Heart right ventricle (tissue), 16 donors: ENCODE measurements at regions not wholly inside any gene's neighbourhood (a gene's known extent, or its start where the extent isn't known, plus 50 kb on each side); places are given as distances from the start of the nearest gene placed in this dataset.
A peak's percentile ranks its signal among the peaks of the same experiment; 100 is the strongest.

Experiments used
- ATAC-seq, 8 donors: fragments of 200-7000 bp; cut with Tn5 transposase; one replicate each; pipeline ENCODE4 v1.9.1; 2020; ENCODE audit warnings: mild to moderate bottlenecking in 8 of 8, moderate library complexity in 8 of 8, moderate number of reproducible peaks in 1 of 8
- DNase-seq, 2 donors: peaks; one replicate each; pipeline ENCODE4 v3.0.0-alpha.2; 2020
- H3K27ac ChIP-seq, 10 donors: fragments of 200-600 bp; sonication (generic) in 2 of 10; one replicate each; pipeline versions ENCODE4 v1.5.0 to v1.8.0; 2020 to 2022; ENCODE audit warnings: mild to moderate bottlenecking in 3 of 10
- H3K27me3 ChIP-seq, 7 donors: fragments of 200-600 bp; one replicate each; pipeline ENCODE4 v1.8.0; 2021 to 2022; ENCODE audit warnings: mild to moderate bottlenecking in 2 of 7
- H3K36me3 ChIP-seq, 9 donors: fragments of 200-600 bp; sonication (generic) in 1 of 9; one replicate each; pipeline versions ENCODE4 v1.5.0 to v1.8.0; 2020 to 2022; ENCODE audit warnings: mild to moderate bottlenecking in 2 of 9
- H3K4me1 ChIP-seq, 9 donors: fragments of 200-600 bp; sonication (generic) in 1 of 9; one replicate each; pipeline versions ENCODE4 v1.5.0 to v1.8.0; 2020 to 2022; ENCODE audit warnings: mild to moderate bottlenecking in 4 of 9
- H3K4me3 ChIP-seq, 10 donors: fragments of 200-600 bp; sonication (generic) in 2 of 10; one replicate each; pipeline versions ENCODE4 v1.5.0 to v1.8.0; 2020 to 2022; ENCODE audit warnings: mild to moderate bottlenecking in 7 of 10, moderate library complexity in 2 of 10
- H3K9me3 ChIP-seq, 11 donors: fragments of 200-600 bp in 10 of 11; sonication (generic) in 2 of 11; one replicate each; pipeline versions ENCODE4 v1.5.0 to v1.8.0; 2013 to 2022; ENCODE audit warnings: mild to moderate bottlenecking in 2 of 11, control low read depth in 1 of 11, moderate library complexity in 1 of 11
- WGBS, 2 donors: extraction: QIAGEN DNeasy Blood & Tissue Kit; methylation state at CpG; one replicate each; pipeline ENCODE4 v1.1.7; 2013; ENCODE audit warnings: inconsistent platforms in 1 of 2; 5-methylcytosine and 5-hydroxymethylcytosine counted together
- intact Hi-C, 10 donors: fragments of 100-400 bp; cut with DNase I; formaldehyde crosslinking; loops; one replicate each; pipeline versions ENCODE4 v1.11.1 to v1.14.2; 2022
- TF ChIP-seq, protein P1 (sequence below), 9 donors: fragments of 200-600 bp; sonication (generic) in 2 of 9; IDR thresholded peaks; one replicate each; pipeline versions ENCODE4 v1.5.0 to v1.8.0; 2021 to 2022; ENCODE audit warnings: antibody characterized with exemption in 9 of 9, mild to moderate bottlenecking in 5 of 9, moderate library complexity in 1 of 9
- donor health status: Arrhythmogenic right ventricular cardiomyopathy.
- donor health status: ischemic (EF 13 %, LVEDD 7.1; RV severe dilation, severe dysfunction).
- donor health status: healthy with polysubstance abuse.
- donor health status: DM: no; HTN: yes; CAD: no.
- donor health status: DM: no; HTN: no; CAD: no.
- donor health status: ischemic (EF 25% LVEDD 6.9; RV normal size, moderate dysfunction).
- donor health status: ischemic (EF 25% LVEDD 5.7; RV mildly dilated, moderate dysfunction).
- donor health status: healthy.
- donor health status: DM: yes; HTN: yes; CAD: no.
- donor health status: Ischemic cardiomyopathy.
- donor health status: ischemic (EF 35%, LVEDD 5.7; RV mildly dilated, moderate dysfunction).
- donor health status: nonischemic (EF 11% LVEDD 7.7; RV severe dilation, severe dysfunction).
- donor health status: DM: yes; HTN: yes; CAD: no.
- donor health status: PGD.
- donor health status: ischemic (EF 29% LVEDD 5.4; RV normal size, mild dysfunction).
- donor health status: nonischemic (EF 23%, LVEDD 6.1; RV moderate dilation, normal function).

DNA sequence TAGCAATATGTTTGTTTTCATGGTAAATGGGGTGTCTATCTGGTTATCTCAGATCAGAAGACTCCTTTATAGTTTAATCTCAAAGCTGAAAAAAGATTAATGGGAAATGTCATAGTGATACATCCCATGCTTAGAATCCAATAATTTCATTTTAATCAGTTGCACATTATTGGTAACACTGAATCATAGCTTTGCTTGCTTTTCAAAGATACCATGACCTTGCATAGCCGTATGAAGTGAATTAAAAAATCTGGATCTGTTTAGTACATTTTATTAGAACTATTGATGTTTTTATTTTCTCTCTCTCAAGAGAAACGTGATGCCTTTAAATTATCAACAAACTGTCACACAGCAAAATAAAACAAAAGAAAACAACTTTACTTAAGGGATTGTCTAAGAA, 506.7 kb upstream of the SGO1 start:
- H3K36me3 ChIP-seq: no peaks in the 10 kb centered on the region
- WGBS, 2 donors: 82 to 83% methylated on average over 2 of the region's 2 CpGs
- DNase-seq (no peak), ATAC-seq (no peak)
- H3K4me1 ChIP-seq: peaks cover 0 to 7% (median 0%) of the 10 kb centered on the region in 9 donors
- H3K9me3 ChIP-seq: peaks cover 0 to 19% (median 0%) of the 10 kb centered on the region in 11 donors
- intact Hi-C loops: no loop called here
- TF ChIP-seq, protein P1, sequence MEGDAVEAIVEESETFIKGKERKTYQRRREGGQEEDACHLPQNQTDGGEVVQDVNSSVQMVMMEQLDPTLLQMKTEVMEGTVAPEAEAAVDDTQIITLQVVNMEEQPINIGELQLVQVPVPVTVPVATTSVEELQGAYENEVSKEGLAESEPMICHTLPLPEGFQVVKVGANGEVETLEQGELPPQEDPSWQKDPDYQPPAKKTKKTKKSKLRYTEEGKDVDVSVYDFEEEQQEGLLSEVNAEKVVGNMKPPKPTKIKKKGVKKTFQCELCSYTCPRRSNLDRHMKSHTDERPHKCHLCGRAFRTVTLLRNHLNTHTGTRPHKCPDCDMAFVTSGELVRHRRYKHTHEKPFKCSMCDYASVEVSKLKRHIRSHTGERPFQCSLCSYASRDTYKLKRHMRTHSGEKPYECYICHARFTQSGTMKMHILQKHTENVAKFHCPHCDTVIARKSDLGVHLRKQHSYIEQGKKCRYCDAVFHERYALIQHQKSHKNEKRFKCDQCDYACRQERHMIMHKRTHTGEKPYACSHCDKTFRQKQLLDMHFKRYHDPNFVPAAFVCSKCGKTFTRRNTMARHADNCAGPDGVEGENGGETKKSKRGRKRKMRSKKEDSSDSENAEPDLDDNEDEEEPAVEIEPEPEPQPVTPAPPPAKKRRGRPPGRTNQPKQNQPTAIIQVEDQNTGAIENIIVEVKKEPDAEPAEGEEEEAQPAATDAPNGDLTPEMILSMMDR (IDR thresholded peaks at IDR 0.05): no peak
- no peak overlapping the region for H3K4me3 ChIP-seq
- no peaks in the 10 kb centered on the region for H3K27me3 ChIP-seq
- no peak overlapping the region for H3K27ac ChIP-seq

DNA sequence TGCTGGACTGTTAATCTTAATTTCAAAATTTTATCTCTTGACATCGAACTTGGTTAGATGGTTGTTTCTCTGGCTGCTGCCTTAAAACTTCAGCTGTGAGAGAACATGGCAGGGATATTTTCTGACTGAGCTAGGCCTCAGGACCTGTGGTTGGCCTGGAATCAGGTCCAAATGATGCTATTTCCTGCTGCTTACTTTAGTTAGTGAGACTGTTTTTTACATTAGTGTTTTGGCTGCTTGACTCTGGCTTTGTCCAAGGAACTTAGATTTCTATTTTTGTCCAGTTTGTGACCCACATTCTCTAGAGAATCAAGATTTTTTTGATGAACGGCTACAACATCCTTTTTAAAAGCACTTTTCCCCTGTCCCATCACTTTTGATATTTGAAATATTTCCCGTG, 497.9 kb upstream of the SGO1 start:
- no peaks in the 10 kb centered on the region for H3K27me3 ChIP-seq
- 19 to 23% methylated on average over 3 of the region's 3 CpGs for WGBS, 2 donors
- TF ChIP-seq, protein P1 (IDR thresholded peaks at IDR 0.05): no peak

DNA sequence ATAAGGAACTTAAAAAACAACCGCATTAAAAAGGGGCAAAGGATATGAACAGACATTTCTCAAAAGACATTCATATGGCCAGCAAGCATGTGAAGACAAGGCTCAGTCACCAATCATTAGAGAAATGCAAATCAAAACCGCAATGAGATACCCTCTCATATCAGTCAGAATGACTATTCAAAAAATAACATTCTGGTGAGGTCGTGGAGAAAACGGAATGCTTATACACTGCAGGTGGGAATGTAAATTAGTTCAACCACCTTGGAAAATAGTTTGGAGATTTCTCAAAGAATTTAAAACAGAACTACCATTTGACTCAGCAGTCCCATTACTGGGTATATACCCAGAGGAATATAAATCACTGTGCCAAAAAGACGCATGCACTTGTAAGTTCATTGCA, 496.6 kb upstream of the SGO1 start:
- H3K4me1 ChIP-seq: peaks cover 0 to 24% (median 10%) of the 10 kb centered on the region in 9 donors
- H3K27ac ChIP-seq: no peak overlapping the region
- no peaks in the 10 kb centered on the region for H3K27me3 ChIP-seq
- no peak for DNase-seq
- H3K9me3 ChIP-seq: peaks cover 0 to 22% (median 0%) of the 10 kb centered on the region in 11 donors
- no peak overlapping the region for H3K4me3 ChIP-seq
- H3K36me3 ChIP-seq: no peaks in the 10 kb centered on the region
- intact Hi-C loops: no loop called here
- ATAC-seq: no peak
- WGBS, 2 donors: 77 to 81% methylated on average over 5 of the region's 5 CpGs
- TF ChIP-seq, protein P1 (IDR thresholded peaks at IDR 0.05): no peak

More for the DNA sequence above, 497.9 kb upstream of the SGO1 start:
- Histone ChIP-seq H3K27ac (peak overlapping the region in 7 of 10 donors; percentile 23 to 65 (median 55)), H3K36me3 (no peaks in the 10 kb centered on the region), H3K4me3 (no peak overlapping the region), H3K4me1 (peaks cover 0 to 24% (median 10%) of the 10 kb centered on the region in 9 donors), H3K9me3 (peaks cover 0 to 33% (median 0%) of the 10 kb centered on the region in 11 donors)
- intact Hi-C loops: no loop called here
- DNase-seq (peak in 1 of 2 donors; percentile 63), ATAC-seq (peak; percentile 76 to 99 (median 96))

DNA sequence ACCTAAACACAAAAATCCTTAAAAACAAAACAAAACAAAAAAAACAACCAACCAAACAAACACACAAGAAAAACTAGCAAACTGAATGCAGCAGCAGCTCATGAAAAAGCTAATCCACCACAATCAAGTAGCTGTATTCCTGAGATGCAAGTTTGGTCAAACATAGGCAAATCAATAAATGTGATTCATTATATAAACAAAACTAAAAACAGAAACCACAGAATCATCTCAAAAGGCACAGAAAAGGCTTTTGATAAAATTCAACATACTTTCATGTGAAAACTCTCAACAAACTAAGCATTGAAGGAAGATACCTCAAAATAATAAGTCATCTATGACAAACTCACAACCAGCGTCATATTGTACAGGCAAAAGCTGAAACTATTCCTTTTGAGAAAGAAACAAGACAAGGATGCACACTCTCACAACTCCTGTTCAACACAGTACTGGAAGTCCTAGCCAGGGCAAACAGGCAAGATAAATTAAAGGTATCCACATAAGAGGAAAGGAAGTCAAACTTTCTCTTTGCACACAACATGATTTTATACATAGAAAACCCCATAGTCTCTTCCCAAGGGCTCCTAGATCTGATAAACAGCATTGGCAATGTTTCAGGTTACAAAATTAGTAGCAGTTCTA, 495.1 kb upstream of the SGO1 start:
- Histone ChIP-seq H3K27me3 (no peaks in the 10 kb centered on the region), H3K9me3 (peaks cover 0 to 12% (median 0%) of the 10 kb centered on the region in 11 donors), H3K36me3 (no peaks in the 10 kb centered on the region), H3K4me1 (peaks cover 0 to 24% (median 10%) of the 10 kb centered on the region in 9 donors), H3K27ac (no peak overlapping the region), H3K4me3 (no peak overlapping the region)
- TF ChIP-seq, protein P1 (IDR thresholded peaks at IDR 0.05): no peak
- ATAC-seq (no peak), DNase-seq (no peak)
- WGBS, 2 donors: 92 to 95% methylated on average over 1 of the region's 1 CpG
- intact Hi-C loops: no loop called here
